Type B pancreatic cell (in vitro differentiated cells): ENCODE measurements at regions not wholly inside any gene's neighbourhood (a gene's known extent, or its start where the extent isn't known, plus 50 kb on each side); places are given as distances from the start of the nearest gene placed in this dataset.

ENCODE experiments used
- DNase-seq: peaks from one replicate; pipeline ENCODE4 v3.0.0; 2021; ENCODE audit warnings: mixed read lengths; ENCODE audit not compliant: unreplicated experiment; ENCODE audit errors: extremely low spot score
- H3K27ac Mint-ChIP-seq: 2 replicates; pipeline ENCODE4 v1.8.0; 2021; ENCODE audit warnings: mild to moderate bottlenecking, mixed read lengths
- H3K27me3 Mint-ChIP-seq: 2 replicates; pipeline ENCODE4 v1.8.0; 2021; ENCODE audit warnings: mixed read lengths
- H3K36me3 Mint-ChIP-seq: 2 replicates; pipeline ENCODE4 v1.8.0; 2021; ENCODE audit warnings: mixed read lengths
- H3K4me1 Mint-ChIP-seq: one replicate; pipeline ENCODE4 v1.8.0; 2021; ENCODE audit warnings: mixed read lengths; ENCODE audit not compliant: unreplicated experiment
- H3K4me3 Mint-ChIP-seq: 2 replicates; pipeline ENCODE4 v1.8.0; 2021; ENCODE audit warnings: mild to moderate bottlenecking, mixed read lengths
- H3K9me3 Mint-ChIP-seq: 2 replicates; pipeline ENCODE4 v1.8.0; 2021; ENCODE audit warnings: mixed read lengths
- TF ChIP-seq, protein P1 (sequence below): fragments of 200-600 bp; sonication (generic); conservative IDR thresholded peaks from 2 replicates; pipeline ENCODE4 v1.5.0; 2021; ENCODE audit warnings: antibody characterized with exemption, mild to moderate bottlenecking

GRCh38 chr20:59387891-59388290 is 87.5 kb downstream of the EDN3 start:
- H3K27me3 Mint-ChIP-seq = peaks cover 3% of the 10 kb centered on the region
- DNase-seq = no peak
- no peaks in the 10 kb centered on the region for H3K36me3 Mint-ChIP-seq
- no peak overlapping the region for H3K4me3 Mint-ChIP-seq
- H3K27ac Mint-ChIP-seq = peak overlapping the region; percentile 22
- no peaks in the 10 kb centered on the region for H3K9me3 Mint-ChIP-seq
- peaks cover 12% of the 10 kb centered on the region for H3K4me1 Mint-ChIP-seq
- TF ChIP-seq, protein P1, sequence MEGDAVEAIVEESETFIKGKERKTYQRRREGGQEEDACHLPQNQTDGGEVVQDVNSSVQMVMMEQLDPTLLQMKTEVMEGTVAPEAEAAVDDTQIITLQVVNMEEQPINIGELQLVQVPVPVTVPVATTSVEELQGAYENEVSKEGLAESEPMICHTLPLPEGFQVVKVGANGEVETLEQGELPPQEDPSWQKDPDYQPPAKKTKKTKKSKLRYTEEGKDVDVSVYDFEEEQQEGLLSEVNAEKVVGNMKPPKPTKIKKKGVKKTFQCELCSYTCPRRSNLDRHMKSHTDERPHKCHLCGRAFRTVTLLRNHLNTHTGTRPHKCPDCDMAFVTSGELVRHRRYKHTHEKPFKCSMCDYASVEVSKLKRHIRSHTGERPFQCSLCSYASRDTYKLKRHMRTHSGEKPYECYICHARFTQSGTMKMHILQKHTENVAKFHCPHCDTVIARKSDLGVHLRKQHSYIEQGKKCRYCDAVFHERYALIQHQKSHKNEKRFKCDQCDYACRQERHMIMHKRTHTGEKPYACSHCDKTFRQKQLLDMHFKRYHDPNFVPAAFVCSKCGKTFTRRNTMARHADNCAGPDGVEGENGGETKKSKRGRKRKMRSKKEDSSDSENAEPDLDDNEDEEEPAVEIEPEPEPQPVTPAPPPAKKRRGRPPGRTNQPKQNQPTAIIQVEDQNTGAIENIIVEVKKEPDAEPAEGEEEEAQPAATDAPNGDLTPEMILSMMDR = no peak

- peaks cover 12% of the 10 kb centered on the region for H3K4me1 Mint-ChIP-seq
- no peak overlapping the region for H3K4me3 Mint-ChIP-seq
- H3K27me3 Mint-ChIP-seq = peaks cover 8% of the 10 kb centered on the region
- TF ChIP-seq, protein P1 = no peak
- H3K9me3 Mint-ChIP-seq = no peaks in the 10 kb centered on the region
- H3K36me3 Mint-ChIP-seq = no peaks in the 10 kb centered on the region
- DNase-seq = no peak
- H3K27ac Mint-ChIP-seq = peak overlapping the region; percentile 22
These were observed 88.0 kb downstream of the EDN3 start for GRCh38 chr20:59388402-59388801.

GRCh38 chr20:59390437-59390836 is 90.0 kb downstream of the EDN3 start:
- Mint-ChIP-seq H3K9me3 (no peaks in the 10 kb centered on the region), H3K4me3 (no peak overlapping the region), H3K4me1 (peaks cover 16% of the 10 kb centered on the region), H3K27ac (no peak overlapping the region), H3K36me3 (no peaks in the 10 kb centered on the region), H3K27me3 (peaks cover 12% of the 10 kb centered on the region)
- DNase-seq = no peak
- TF ChIP-seq, protein P1 = no peak

DNA sequence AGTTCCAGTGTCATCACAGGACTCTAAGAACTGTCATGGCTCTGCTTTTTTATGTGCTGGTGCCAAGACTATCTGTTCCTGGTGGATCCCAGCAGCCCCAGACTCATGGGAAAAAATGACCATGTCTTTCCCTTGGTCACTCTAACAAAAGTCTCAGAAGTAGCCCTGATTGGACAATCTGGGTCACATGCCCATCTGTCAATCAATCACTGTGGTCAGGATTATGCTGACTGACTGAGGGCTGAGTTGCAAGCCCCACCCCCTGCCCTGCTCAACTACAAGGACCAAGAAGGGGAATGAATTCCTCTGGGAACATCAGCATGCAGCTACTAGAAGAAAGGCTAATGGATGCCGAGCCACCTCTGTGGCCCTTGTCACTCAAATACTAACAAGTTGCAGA is 91.6 kb downstream of the EDN3 start:
- TF ChIP-seq, protein P1 = no peak
- Mint-ChIP-seq H3K4me1 (peaks cover 12% of the 10 kb centered on the region), H3K4me3 (no peak overlapping the region), H3K27me3 (peaks cover 12% of the 10 kb centered on the region), H3K9me3 (no peaks in the 10 kb centered on the region), H3K36me3 (no peaks in the 10 kb centered on the region), H3K27ac (no peak overlapping the region)
- no peak for DNase-seq

DNA sequence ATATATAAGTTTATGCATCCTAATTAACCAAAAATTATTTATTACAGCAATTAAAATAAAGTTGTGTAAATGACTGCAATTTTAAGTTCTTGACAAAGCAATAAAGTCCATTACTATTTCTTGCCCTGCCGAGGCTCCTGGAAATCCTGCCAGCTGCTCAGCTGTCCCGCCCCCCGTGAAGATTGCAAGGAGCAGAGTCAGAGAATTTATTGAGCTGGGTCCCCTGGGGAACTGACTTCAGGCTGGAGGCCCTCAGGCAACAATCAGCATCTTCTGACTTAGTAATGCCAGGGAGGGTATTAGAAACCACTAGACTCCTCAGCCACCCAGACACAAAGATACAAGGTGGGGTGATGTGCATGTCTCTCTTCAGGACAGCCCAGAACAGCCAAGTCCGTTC is 92.3 kb downstream of the EDN3 start:
- no peak for DNase-seq
- Mint-ChIP-seq H3K4me3 (no peak overlapping the region), H3K9me3 (no peaks in the 10 kb centered on the region), H3K36me3 (no peaks in the 10 kb centered on the region), H3K27ac (no peak overlapping the region), H3K4me1 (peaks cover 4% of the 10 kb centered on the region), H3K27me3 (peaks cover 12% of the 10 kb centered on the region)
- TF ChIP-seq, protein P1 = no peak

- H3K9me3 Mint-ChIP-seq = no peaks in the 10 kb centered on the region
These were observed 92.7 kb downstream of the EDN3 start for GRCh38 chr20:59393142-59393541.

More at GRCh38 chr20:59393142-59393541, 92.7 kb downstream of the EDN3 start:
- no peak overlapping the region for H3K27ac Mint-ChIP-seq
- H3K36me3 Mint-ChIP-seq = no peaks in the 10 kb centered on the region
- TF ChIP-seq, protein P1 = no peak
- no peak overlapping the region for H3K4me3 Mint-ChIP-seq
- no peak for DNase-seq
- H3K4me1 Mint-ChIP-seq = peaks cover 4% of the 10 kb centered on the region
- peaks cover 12% of the 10 kb centered on the region for H3K27me3 Mint-ChIP-seq
